ENCODE measurements at regions not wholly inside any gene's neighbourhood (a gene's known extent, or its start where the extent isn't known, plus 50 kb on each side); places are given as distances from the start of the nearest gene placed in this dataset.

DNA sequence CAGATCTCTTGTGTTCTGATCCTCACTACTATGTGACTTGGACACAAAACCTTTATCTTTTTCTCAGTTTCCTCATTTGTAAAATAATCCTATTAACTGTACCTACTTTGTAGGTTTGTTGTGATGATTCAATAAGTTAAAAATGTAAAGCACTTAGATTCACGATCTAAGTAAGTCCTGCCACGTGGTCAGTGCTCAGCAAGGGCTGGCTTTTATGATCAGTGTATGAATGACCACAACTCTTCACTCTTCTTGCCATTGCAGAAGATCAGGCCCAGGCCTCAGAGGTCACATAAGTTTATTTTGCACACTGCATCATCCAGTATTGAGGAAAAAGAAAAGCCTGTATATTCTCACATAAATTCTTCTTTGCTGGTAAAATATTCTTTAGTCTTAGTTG, 1192.5 kb upstream of the ACVR2A start:
- in situ Hi-C loops (cut with HindIII; ENCODE audit: low pct_unique_long_range_greater_than_20kb, low sequenced_read_pairs) = no loop called here
- CTCF ChIA-PET = no interaction called here
- TF ChIP-seq, protein P1, sequence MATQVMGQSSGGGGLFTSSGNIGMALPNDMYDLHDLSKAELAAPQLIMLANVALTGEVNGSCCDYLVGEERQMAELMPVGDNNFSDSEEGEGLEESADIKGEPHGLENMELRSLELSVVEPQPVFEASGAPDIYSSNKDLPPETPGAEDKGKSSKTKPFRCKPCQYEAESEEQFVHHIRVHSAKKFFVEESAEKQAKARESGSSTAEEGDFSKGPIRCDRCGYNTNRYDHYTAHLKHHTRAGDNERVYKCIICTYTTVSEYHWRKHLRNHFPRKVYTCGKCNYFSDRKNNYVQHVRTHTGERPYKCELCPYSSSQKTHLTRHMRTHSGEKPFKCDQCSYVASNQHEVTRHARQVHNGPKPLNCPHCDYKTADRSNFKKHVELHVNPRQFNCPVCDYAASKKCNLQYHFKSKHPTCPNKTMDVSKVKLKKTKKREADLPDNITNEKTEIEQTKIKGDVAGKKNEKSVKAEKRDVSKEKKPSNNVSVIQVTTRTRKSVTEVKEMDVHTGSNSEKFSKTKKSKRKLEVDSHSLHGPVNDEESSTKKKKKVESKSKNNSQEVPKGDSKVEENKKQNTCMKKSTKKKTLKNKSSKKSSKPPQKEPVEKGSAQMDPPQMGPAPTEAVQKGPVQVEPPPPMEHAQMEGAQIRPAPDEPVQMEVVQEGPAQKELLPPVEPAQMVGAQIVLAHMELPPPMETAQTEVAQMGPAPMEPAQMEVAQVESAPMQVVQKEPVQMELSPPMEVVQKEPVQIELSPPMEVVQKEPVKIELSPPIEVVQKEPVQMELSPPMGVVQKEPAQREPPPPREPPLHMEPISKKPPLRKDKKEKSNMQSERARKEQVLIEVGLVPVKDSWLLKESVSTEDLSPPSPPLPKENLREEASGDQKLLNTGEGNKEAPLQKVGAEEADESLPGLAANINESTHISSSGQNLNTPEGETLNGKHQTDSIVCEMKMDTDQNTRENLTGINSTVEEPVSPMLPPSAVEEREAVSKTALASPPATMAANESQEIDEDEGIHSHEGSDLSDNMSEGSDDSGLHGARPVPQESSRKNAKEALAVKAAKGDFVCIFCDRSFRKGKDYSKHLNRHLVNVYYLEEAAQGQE (IDR thresholded peaks at IDR 0.05; ENCODE audit: insufficient read depth in 1 of 2, low read depth in 2 of 2, low read length in 1 of 2) = no peak
- TF ChIP-seq SIN3A (IDR thresholded peaks at IDR 0.05; ENCODE audit: borderline replicate concordance, insufficient read depth, low read depth, low read length) = no peak
- TF ChIP-seq, protein P2, sequence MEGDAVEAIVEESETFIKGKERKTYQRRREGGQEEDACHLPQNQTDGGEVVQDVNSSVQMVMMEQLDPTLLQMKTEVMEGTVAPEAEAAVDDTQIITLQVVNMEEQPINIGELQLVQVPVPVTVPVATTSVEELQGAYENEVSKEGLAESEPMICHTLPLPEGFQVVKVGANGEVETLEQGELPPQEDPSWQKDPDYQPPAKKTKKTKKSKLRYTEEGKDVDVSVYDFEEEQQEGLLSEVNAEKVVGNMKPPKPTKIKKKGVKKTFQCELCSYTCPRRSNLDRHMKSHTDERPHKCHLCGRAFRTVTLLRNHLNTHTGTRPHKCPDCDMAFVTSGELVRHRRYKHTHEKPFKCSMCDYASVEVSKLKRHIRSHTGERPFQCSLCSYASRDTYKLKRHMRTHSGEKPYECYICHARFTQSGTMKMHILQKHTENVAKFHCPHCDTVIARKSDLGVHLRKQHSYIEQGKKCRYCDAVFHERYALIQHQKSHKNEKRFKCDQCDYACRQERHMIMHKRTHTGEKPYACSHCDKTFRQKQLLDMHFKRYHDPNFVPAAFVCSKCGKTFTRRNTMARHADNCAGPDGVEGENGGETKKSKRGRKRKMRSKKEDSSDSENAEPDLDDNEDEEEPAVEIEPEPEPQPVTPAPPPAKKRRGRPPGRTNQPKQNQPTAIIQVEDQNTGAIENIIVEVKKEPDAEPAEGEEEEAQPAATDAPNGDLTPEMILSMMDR (IDR thresholded peaks at IDR 0.05) = no peak
- no peak for TF ChIP-seq POLR2AphosphoS5 (IDR thresholded peaks at IDR 0.05; ENCODE audit: low read depth, low read length)
- TF ChIP-seq TCF7L2 (IDR thresholded peaks at IDR 0.05; ENCODE audit: low read depth, low read length) = no peak

DNA sequence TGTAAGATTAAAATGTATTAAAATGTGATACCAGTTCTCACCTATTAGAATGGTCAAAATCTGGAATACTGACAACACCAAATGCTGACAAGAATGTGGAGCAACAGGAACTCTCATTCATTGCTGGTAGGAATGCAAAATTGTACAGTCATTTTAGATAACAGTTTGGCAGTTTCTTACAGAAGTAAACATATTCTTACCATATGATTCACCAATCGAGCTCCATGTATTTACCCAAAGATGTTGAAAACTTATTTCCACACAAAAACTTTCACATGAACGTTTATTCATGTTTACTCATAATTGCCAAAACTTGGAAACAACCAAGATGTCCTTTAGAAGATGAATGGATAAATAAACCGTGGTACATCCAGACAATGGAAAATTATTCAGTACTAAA, 1193.5 kb upstream of the ACVR2A start:
- in situ Hi-C loops (cut with HindIII; ENCODE audit: low pct_unique_long_range_greater_than_20kb, low sequenced_read_pairs) = no loop called here

More for the DNA sequence above, 1192.5 kb upstream of the ACVR2A start:
- no peaks in the 10 kb centered on the region for H3K4me1 ChIP-seq (ENCODE audit: control insufficient read depth, insufficient read depth, low read length)
- intact Hi-C loops (cut with micrococcal nuclease; ENCODE audit: unreplicated experiment) = no loop called here
- no peaks in the 10 kb centered on the region for H3K27me3 ChIP-seq (ENCODE audit: control insufficient read depth, insufficient read depth, low read length)
- no peak overlapping the region for H3K27ac ChIP-seq (ENCODE audit: low read length)
- no peaks in the 10 kb centered on the region for H3K36me3 ChIP-seq (ENCODE audit: control insufficient read depth, insufficient read depth, low read length)
- no peaks in the 10 kb centered on the region for H3K9me3 ChIP-seq (ENCODE audit: control insufficient read depth, insufficient read depth, low read depth, low read length)
- no TSS peak for BruUV-seq (replicated peaks)
- no peak for DNase-seq (ENCODE audit: low read depth, low spot score)
- ATAC-seq = no peak
- POLR2A ChIA-PET = no interaction called here
- no peak overlapping the region for H3K4me3 ChIP-seq (ENCODE audit: low read depth in 2 of 2, low read length in 2 of 2)

More for the DNA sequence above, 1193.5 kb upstream of the ACVR2A start:
- CTCF ChIA-PET = no interaction called here
- ATAC-seq = no peak
- H3K9me3 ChIP-seq (ENCODE audit: control insufficient read depth, insufficient read depth, low read depth, low read length) = no peaks in the 10 kb centered on the region
- H3K27ac ChIP-seq (ENCODE audit: low read length) = no peak overlapping the region
- no peak for DNase-seq (ENCODE audit: low read depth, low spot score)
- intact Hi-C loops (cut with micrococcal nuclease; ENCODE audit: unreplicated experiment) = no loop called here
- POLR2A ChIA-PET = no interaction called here
- H3K4me1 ChIP-seq (ENCODE audit: control insufficient read depth, insufficient read depth, low read length) = no peaks in the 10 kb centered on the region
- no peak overlapping the region for H3K4me3 ChIP-seq (ENCODE audit: low read depth in 2 of 2, low read length in 2 of 2)
- H3K36me3 ChIP-seq (ENCODE audit: control insufficient read depth, insufficient read depth, low read length) = no peaks in the 10 kb centered on the region
- no peaks in the 10 kb centered on the region for H3K27me3 ChIP-seq (ENCODE audit: control insufficient read depth, insufficient read depth, low read length)
- BruUV-seq (replicated peaks) = no TSS peak
- no peak for TF ChIP-seq TCF7L2 (IDR thresholded peaks at IDR 0.05; ENCODE audit: low read depth, low read length)
- TF ChIP-seq, protein P1 (IDR thresholded peaks at IDR 0.05; ENCODE audit: insufficient read depth in 1 of 2, low read depth in 2 of 2, low read length in 1 of 2) = no peak
